H1 (cell line): ENCODE measurements at regions not wholly inside any gene's neighbourhood (a gene's known extent, or its start where the extent isn't known, plus 50 kb on each side); places are given as distances from the start of the nearest gene placed in this dataset.

Source experiments
- CHD7 ChIP-seq: fragments of 300-600 bp; sonication (generic); IDR thresholded peaks from 2 replicates; pipeline ENCODE4 v1.7.1; 2012; ENCODE audit warnings: low read length, moderate library complexity, mild to moderate bottlenecking, inconsistent platforms; ENCODE audit not compliant: insufficient replicate concordance
- CTCF ChIP-seq, 3 experiments: IDR thresholded peaks; 1 replicate in 2 of 3; 2 replicates in 1 of 3; pipeline versions ENCODE4 v1.5.1 to v1.6.1; 2011; ENCODE audit warnings: low read length in 3 of 3, mild to moderate bottlenecking in 3 of 3, inconsistent platforms in 2 of 3, low read depth in 1 of 3, moderate library complexity in 1 of 3; ENCODE audit not compliant: insufficient read depth in 1 of 3; ENCODE audit errors: control extremely low read depth in 1 of 3
- EP300 ChIP-seq, 2 experiments: IDR thresholded peaks; 1 replicate in 1 of 2; 2 replicates in 1 of 2; pipeline ENCODE4 v1.6.1; 2011 to 2012; ENCODE audit warnings: low read depth in 2 of 2, low read length in 2 of 2, mild to moderate bottlenecking in 2 of 2, borderline replicate concordance in 1 of 2, inconsistent platforms in 1 of 2, moderate library complexity in 1 of 2
- HDAC2 ChIP-seq, 2 experiments: fragments of 300-600 bp in 1 of 2; sonication (generic) in 1 of 2; IDR thresholded peaks; 2 replicates each; pipeline ENCODE4 v1.6.1; 2011 to 2012; ENCODE audit warnings: low read depth in 2 of 2, low read length in 2 of 2, mild to moderate bottlenecking in 2 of 2, moderate library complexity in 2 of 2, borderline replicate concordance in 1 of 2, inconsistent platforms in 1 of 2
- MAFK ChIP-seq: IDR thresholded peaks from 2 replicates; pipeline ENCODE4 v1.6.1; 2012; ENCODE audit warnings: low read depth, mild to moderate bottlenecking, improper control_type of control experiment, low read length
- POLR2AphosphoS5 ChIP-seq: IDR thresholded peaks from 2 replicates; pipeline ENCODE4 v1.6.1; 2011; ENCODE audit warnings: low read depth, low read length
- SRF ChIP-seq: IDR thresholded peaks from 2 replicates; pipeline ENCODE4 v1.6.1; 2011; ENCODE audit warnings: mild to moderate bottlenecking, low read depth, low read length, moderate library complexity

- no peak for TF ChIP-seq POLR2AphosphoS5
- TF ChIP-seq CTCF (IDR thresholded peaks at IDR 0.05; ENCODE audit: control extremely low read depth in 1 of 3, insufficient read depth in 1 of 3, low read depth in 1 of 3, low read length in 3 of 3) = no peak
- no peak for TF ChIP-seq CHD7
- no peak for TF ChIP-seq EP300 (IDR thresholded peaks at IDR 0.05; ENCODE audit: borderline replicate concordance in 1 of 2, low read depth in 2 of 2, low read length in 2 of 2)
- no peak for TF ChIP-seq SRF
- TF ChIP-seq HDAC2 (IDR thresholded peaks at IDR 0.05; ENCODE audit: borderline replicate concordance in 1 of 2, low read depth in 2 of 2, low read length in 2 of 2) = no peak
- no peak for TF ChIP-seq MAFK
Observed at GRCh38 chr15:26182441-26182840, 319.3 kb upstream of the ATP10A start.
